DND-41 (cell line): ENCODE measurements at regions not wholly inside any gene's neighbourhood (a gene's known extent, or its start where the extent isn't known, plus 50 kb on each side); places are given as distances from the start of the nearest gene placed in this dataset.

Experiments used
- CTCF ChIP-seq: IDR thresholded peaks from 2 replicates; pipeline ENCODE4 v1.5.1; 2012; ENCODE audit warnings: borderline replicate concordance, low read length, moderate library complexity, mild to moderate bottlenecking; ENCODE audit not compliant: poor library complexity, severe bottlenecking; ENCODE audit errors: extremely low read depth
- EZH2 ChIP-seq: IDR thresholded peaks from 3 replicates; pipeline ENCODE4 v1.6.1; 2012; ENCODE audit warnings: borderline replicate concordance, low read depth, mild to moderate bottlenecking, moderate library complexity, low read length, inconsistent platforms; ENCODE audit not compliant: severe bottlenecking

- TF ChIP-seq CTCF (no peak), EZH2 (no peak)
Measured at GRCh38 chr1:119266858-119267257, 101.7 kb upstream of the HAO2 start.
